K562 (cell line): ENCODE measurements at regions not wholly inside any gene's neighbourhood (a gene's known extent, or its start where the extent isn't known, plus 50 kb on each side); places are given as distances from the start of the nearest gene placed in this dataset.

Experiments
- ATAC-seq: fragments of 200-7000 bp; cut with Tn5 transposase; 3 replicates; pipeline ENCODE4 v1.9.1; 2020; ENCODE audit warnings: moderate library complexity
- BruUV-seq: library from RNA; stranded (reverse); fragments of 400-500 nt; replicated peaks from 2 replicates; lab custom pipeline; 2021; lab: Mats Ljungman, UMichigan
- CTCF ChIA-PET: fragments of 300-600 bp; formaldehyde crosslinking; extraction: SDS; loops from one replicate; lab custom pipeline; 2021; ENCODE audit warnings: low intra/inter-chr PET ratio; lab: Yijun Ruan, JAX
- POLR2A ChIA-PET: fragments of 300-600, 350-650 bp; sonication (Branson Sonifier 250); formaldehyde crosslinking; extraction: SDS; loops from one replicate; lab custom pipeline; 2021; ENCODE audit warnings: antibody characterized with exemption, inconsistent platforms; lab: Yijun Ruan, JAX
- DNase-seq, 4 experiments: peaks; one replicate each; pipeline versions ENCODE4 v3.0.0 to v3.0.0-alpha.2; 2011 to 2018; ENCODE audit warnings: low spot score in 3 of 4, mixed read lengths in 3 of 4; ENCODE audit errors: extremely low read depth in 1 of 4
- FAIRE-seq: peaks from 2 replicates; lab custom pipeline; 2011; peaks lifted over from hg19 to GRCh38; lab: Jason Lieb, UNC
- H2AFZ ChIP-seq: 2 replicates; pipeline ENCODE4 v1.6.0; 2011; ENCODE audit warnings: low read depth, low read length, control low read depth, inconsistent platforms
- H3K27ac ChIP-seq: fragments of 200-600 bp; 3 replicates; pipeline ENCODE4 v1.8.0; 2011; ENCODE audit warnings: low read depth, mild to moderate bottlenecking, control low read depth, inconsistent platforms, low read length, moderate library complexity, mixed read lengths; ENCODE audit errors: extremely low read depth
- H3K27me3 ChIP-seq, 2 experiments: fragments of 300-600 bp in 1 of 2; 2 replicates in 1 of 2; 3 replicates in 1 of 2; pipeline versions ENCODE4 v1.6.0 to v1.8.0; 2011; ENCODE audit warnings: inconsistent platforms in 2 of 2, low read length in 2 of 2, mild to moderate bottlenecking in 1 of 2, mixed read lengths in 1 of 2, moderate library complexity in 1 of 2; ENCODE audit not compliant: control insufficient read depth in 2 of 2, insufficient read depth in 2 of 2
- H3K36me3 ChIP-seq: fragments of 300-600 bp; 3 replicates; pipeline ENCODE4 v1.8.0; 2011; ENCODE audit warnings: mild to moderate bottlenecking, low read length, inconsistent platforms; ENCODE audit not compliant: control insufficient read depth, insufficient read depth
- H3K4me1 ChIP-seq, 2 experiments: fragments of 200-600 bp in 1 of 2; replicated peaks in 1 of 2; 2 replicates in 1 of 2; 3 replicates in 1 of 2; pipeline versions ENCODE4 v1.5.1 to v1.8.0; 2011; ENCODE audit warnings: inconsistent platforms in 2 of 2, low read length in 2 of 2, mild to moderate bottlenecking in 1 of 2, mixed read lengths in 1 of 2, moderate library complexity in 1 of 2; ENCODE audit not compliant: control insufficient read depth in 2 of 2, insufficient read depth in 2 of 2
- H3K4me2 ChIP-seq: 2 replicates; pipeline ENCODE4 v1.6.1; 2011; ENCODE audit warnings: low read length, control low read depth, inconsistent platforms, mixed read lengths; ENCODE audit not compliant: insufficient read depth
- H3K4me3 ChIP-seq: fragments of 200-600 bp; sonication (generic), shearing (Covaris generic); 2 replicates; pipeline ENCODE4 v1.5.1; 2016; ENCODE audit warnings: control low read depth, inconsistent platforms
- H3K79me2 ChIP-seq: fragments of 200-600 bp; 3 replicates; pipeline ENCODE4 v1.8.0; 2011; ENCODE audit warnings: low read length, inconsistent platforms; ENCODE audit not compliant: control insufficient read depth, insufficient read depth
- H3K9ac ChIP-seq, 2 experiments: 2 replicates each; pipeline versions ENCODE4 v1.6.0 to v1.6.1; 2011; ENCODE audit warnings: low read depth in 2 of 2, low read length in 2 of 2, control low read depth in 1 of 2, inconsistent platforms in 1 of 2, mild to moderate bottlenecking in 1 of 2, mixed read lengths in 1 of 2; ENCODE audit not compliant: insufficient read depth in 1 of 2
- H3K9me1 ChIP-seq: one replicate; pipeline ENCODE4 v1.6.0; 2011; ENCODE audit warnings: inconsistent platforms, mild to moderate bottlenecking, low read length, moderate library complexity; ENCODE audit not compliant: control insufficient read depth, insufficient read depth
- H3K9me3 ChIP-seq: replicated peaks from 2 replicates; pipeline ENCODE4 v1.5.1; 2011; ENCODE audit warnings: low read depth, low read length, inconsistent platforms; ENCODE audit not compliant: control insufficient read depth, insufficient read depth
- H4K20me1 ChIP-seq: replicated peaks from 2 replicates; pipeline ENCODE4 v1.6.1; 2011; ENCODE audit warnings: low read length, inconsistent platforms, mixed read lengths; ENCODE audit not compliant: control insufficient read depth, insufficient read depth
- CHD1 ChIP-seq: fragments of 200-600 bp; sonication (generic); IDR thresholded peaks from one replicate; pipeline ENCODE4 v1.6.1; 2012; ENCODE audit warnings: mild to moderate bottlenecking, moderate library complexity, low read length, inconsistent platforms
- HNRNPH1 ChIP-seq: fragments of 200-400 bp; formaldehyde crosslinking; optimal IDR thresholded peaks from 2 replicates; pipeline ENCODE3; 2017; ENCODE audit warnings: low read depth, mild to moderate bottlenecking, low read length, moderate library complexity
- JUND ChIP-seq, 2 experiments: IDR thresholded peaks; 2 replicates in 1 of 2; 3 replicates in 1 of 2; pipeline ENCODE4 v1.6.1; 2011; ENCODE audit warnings: borderline replicate concordance in 2 of 2, low read depth in 2 of 2, low read length in 2 of 2, improper control_type of control experiment in 1 of 2, missing biosample characterization in 1 of 2, missing genetic modification characterization in 1 of 2, missing genetic modification reagents in 1 of 2
- KAT8 ChIP-seq: fragments of 450-650 bp; IDR thresholded peaks from 2 replicates; pipeline ENCODE4 v1.6.1; 2016; ENCODE audit warnings: low read depth, mild to moderate bottlenecking
- NFE2L1 ChIP-seq: fragments of 450-650 bp; IDR thresholded peaks from 2 replicates; pipeline ENCODE4 v1.6.1; 2016; ENCODE audit warnings: missing genetic modification characterization, low read depth, mild to moderate bottlenecking, missing compliant biosample characterization, moderate library complexity, borderline replicate concordance
- NUFIP1 ChIP-seq: fragments of 450-650 bp; IDR thresholded peaks from 2 replicates; pipeline ENCODE4 v1.6.1; 2018; ENCODE audit not compliant: partially characterized antibody
- PHF20 ChIP-seq: fragments of 450-650 bp; IDR thresholded peaks from 2 replicates; pipeline ENCODE4 v1.6.1; 2018; ENCODE audit not compliant: partially characterized antibody
- PPARD ChIP-seq: fragments of 250-450 bp; sonication (Bioruptor Pico); IDR thresholded peaks from 2 replicates; pipeline ENCODE4 v1.8.0; 2022; ENCODE audit warnings: inconsistent platforms, mild to moderate bottlenecking, moderate library complexity
- PRMT5 ChIP-seq: sonication (generic); formaldehyde crosslinking; IDR thresholded peaks from 2 replicates; pipeline ENCODE4 v1.5.0; 2020; ENCODE audit warnings: missing genetic modification reagents
- RBM14 ChIP-seq: fragments of 200-400 bp; formaldehyde crosslinking; IDR thresholded peaks from 2 replicates; pipeline ENCODE4 v1.6.1; 2018; ENCODE audit warnings: low read depth, mild to moderate bottlenecking, low read length, moderate library complexity, borderline replicate concordance; ENCODE audit not compliant: insufficient read depth
- RCOR1 ChIP-seq, 2 experiments: IDR thresholded peaks; 2 replicates each; pipeline ENCODE4 v1.6.1; 2012; ENCODE audit warnings: low read depth in 2 of 2, low read length in 2 of 2, borderline replicate concordance in 1 of 2, improper control_type of control experiment in 1 of 2
- SRSF9 ChIP-seq: fragments of 200-400 bp; formaldehyde crosslinking; IDR thresholded peaks from 2 replicates; pipeline ENCODE4 v1.6.1; 2017; ENCODE audit warnings: low read depth, low read length, borderline replicate concordance
- ZBTB17 ChIP-seq: fragments of 450-650 bp; formaldehyde crosslinking; IDR thresholded peaks from 2 replicates; pipeline ENCODE4 v1.4.0; 2020; ENCODE audit warnings: mild to moderate bottlenecking
- ZNF224 ChIP-seq: sonication (generic); formaldehyde crosslinking; IDR thresholded peaks from 2 replicates; pipeline ENCODE4 v1.8.0; 2022; ENCODE audit warnings: mild to moderate bottlenecking, missing genetic modification reagents
- WGBS: fragments of 100-300 bp; shearing (Covaris generic); methylation state at CpG from one replicate; pipeline ENCODE4 v1.1.6; 2016; ENCODE audit warnings: low coverage, mixed read lengths; ENCODE audit not compliant: insufficient coverage; ENCODE audit errors: missing lambda C conversion rate; 5-methylcytosine and 5-hydroxymethylcytosine counted together
- in situ Hi-C: fragments of 300-500 bp; cut with MboI; formaldehyde crosslinking; loops from 4 replicates; pipeline ENCODE4 v1.15.0; 2018; ENCODE audit warnings: inconsistent platforms, mixed read lengths
- intact Hi-C: fragments of 100-400 bp; cut with micrococcal nuclease; formaldehyde crosslinking; loops from 2 replicates; pipeline ENCODE4 v1.14.2; 2022
- TF ChIP-seq, protein P1 (sequence below): fragments of 200-800 bp; sonication (Bioruptor generic); IDR thresholded peaks from 2 replicates; pipeline ENCODE4 v1.6.1; 2017; ENCODE audit warnings: missing genetic modification characterization, missing compliant biosample characterization
- TF ChIP-seq, protein P2 (sequence below): fragments of 250-450 bp; sonication (Bioruptor Pico); IDR thresholded peaks from 2 replicates; pipeline ENCODE4 v1.9.0; 2021; ENCODE audit warnings: mild to moderate bottlenecking
- TF ChIP-seq, protein P3 (sequence below): sonication (generic); formaldehyde crosslinking; IDR thresholded peaks from 2 replicates; pipeline ENCODE4 v1.8.0; 2023; ENCODE audit warnings: mild to moderate bottlenecking, missing genetic modification reagents
- TF ChIP-seq, protein P4 (sequence below), 2 experiments: IDR thresholded peaks; 2 replicates each; pipeline ENCODE4 v1.6.1; 2012; ENCODE audit warnings: improper control_type of control experiment in 2 of 2, low read depth in 2 of 2, low read length in 2 of 2, borderline replicate concordance in 1 of 2

DNA sequence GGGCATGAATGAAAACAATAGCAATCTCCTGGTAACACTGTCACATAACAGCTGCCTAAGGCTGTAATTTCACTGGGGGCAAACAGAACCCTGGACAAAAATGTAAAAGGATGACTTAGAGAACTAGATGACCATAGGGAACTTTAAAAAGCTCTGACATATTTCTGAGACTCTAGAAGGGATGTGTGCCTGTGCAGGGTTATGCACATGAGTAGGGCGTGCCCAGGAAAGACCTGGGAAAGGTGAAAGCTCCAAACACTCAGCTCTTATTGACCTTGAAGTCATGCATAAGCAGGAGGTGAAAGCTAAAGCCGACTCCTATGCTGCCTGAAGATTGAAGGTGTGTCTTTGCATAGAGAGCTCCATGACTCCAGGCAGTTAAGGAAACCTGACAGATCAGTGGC, 118.4 kb upstream of the BTBD3 start:
- no peak overlapping the region for H3K9ac ChIP-seq
- intact Hi-C loops (no loop called here), in situ Hi-C loops (no loop called here)
- 0% methylated on average over 2 of the region's 2 CpGs for WGBS
- POLR2A ChIA-PET = no interaction called here
- no peaks in the 10 kb centered on the region for H3K9me3 ChIP-seq
- ATAC-seq (no peak), DNase-seq (no peak), FAIRE-seq (no peak)
- no peak overlapping the region for H3K4me2 ChIP-seq
- H3K4me3 ChIP-seq = no peak overlapping the region
- no peaks in the 10 kb centered on the region for H4K20me1 ChIP-seq
- no peak overlapping the region for H2AFZ ChIP-seq
- no peaks in the 10 kb centered on the region for H3K9me1 ChIP-seq
- H3K36me3 ChIP-seq = no peaks in the 10 kb centered on the region
- H3K79me2 ChIP-seq = no peaks in the 10 kb centered on the region
- H3K27ac ChIP-seq = no peak overlapping the region
- CTCF ChIA-PET = no interaction called here
- H3K4me1 ChIP-seq = no peaks in the 10 kb centered on the region
- no peaks in the 10 kb centered on the region for H3K27me3 ChIP-seq
- BruUV-seq = no TSS peak
- TF ChIP-seq, protein P1, sequence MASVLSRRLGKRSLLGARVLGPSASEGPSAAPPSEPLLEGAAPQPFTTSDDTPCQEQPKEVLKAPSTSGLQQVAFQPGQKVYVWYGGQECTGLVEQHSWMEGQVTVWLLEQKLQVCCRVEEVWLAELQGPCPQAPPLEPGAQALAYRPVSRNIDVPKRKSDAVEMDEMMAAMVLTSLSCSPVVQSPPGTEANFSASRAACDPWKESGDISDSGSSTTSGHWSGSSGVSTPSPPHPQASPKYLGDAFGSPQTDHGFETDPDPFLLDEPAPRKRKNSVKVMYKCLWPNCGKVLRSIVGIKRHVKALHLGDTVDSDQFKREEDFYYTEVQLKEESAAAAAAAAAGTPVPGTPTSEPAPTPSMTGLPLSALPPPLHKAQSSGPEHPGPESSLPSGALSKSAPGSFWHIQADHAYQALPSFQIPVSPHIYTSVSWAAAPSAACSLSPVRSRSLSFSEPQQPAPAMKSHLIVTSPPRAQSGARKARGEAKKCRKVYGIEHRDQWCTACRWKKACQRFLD = no peak
- TF ChIP-seq RCOR1 (IDR thresholded peaks at IDR 0.05; ENCODE audit: borderline replicate concordance in 1 of 2, low read depth in 2 of 2, low read length in 2 of 2) = no peak
- no peak for TF ChIP-seq KAT8
- TF ChIP-seq, protein P2, sequence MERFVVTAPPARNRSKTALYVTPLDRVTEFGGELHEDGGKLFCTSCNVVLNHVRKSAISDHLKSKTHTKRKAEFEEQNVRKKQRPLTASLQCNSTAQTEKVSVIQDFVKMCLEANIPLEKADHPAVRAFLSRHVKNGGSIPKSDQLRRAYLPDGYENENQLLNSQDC (CRISPR knock-in tag) = no peak
- TF ChIP-seq RBM14 = no peak
- no peak for TF ChIP-seq PPARD (CRISPR knock-in tag)
- no peak for TF ChIP-seq PRMT5 (CRISPR knock-in tag)
- TF ChIP-seq ZNF224 = no peak
- TF ChIP-seq SRSF9 = no peak
- TF ChIP-seq, protein P3, sequence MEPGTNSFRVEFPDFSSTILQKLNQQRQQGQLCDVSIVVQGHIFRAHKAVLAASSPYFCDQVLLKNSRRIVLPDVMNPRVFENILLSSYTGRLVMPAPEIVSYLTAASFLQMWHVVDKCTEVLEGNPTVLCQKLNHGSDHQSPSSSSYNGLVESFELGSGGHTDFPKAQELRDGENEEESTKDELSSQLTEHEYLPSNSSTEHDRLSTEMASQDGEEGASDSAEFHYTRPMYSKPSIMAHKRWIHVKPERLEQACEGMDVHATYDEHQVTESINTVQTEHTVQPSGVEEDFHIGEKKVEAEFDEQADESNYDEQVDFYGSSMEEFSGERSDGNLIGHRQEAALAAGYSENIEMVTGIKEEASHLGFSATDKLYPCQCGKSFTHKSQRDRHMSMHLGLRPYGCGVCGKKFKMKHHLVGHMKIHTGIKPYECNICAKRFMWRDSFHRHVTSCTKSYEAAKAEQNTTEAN (CRISPR knock-in tag) = no peak
- TF ChIP-seq PHF20 = no peak
- no peak for TF ChIP-seq CHD1
- TF ChIP-seq NFE2L1 = no peak
- TF ChIP-seq JUND (IDR thresholded peaks at IDR 0.05; ENCODE audit: borderline replicate concordance, low read depth, low read length) = no peak
- TF ChIP-seq JUND (tag; IDR thresholded peaks at IDR 0.05; ENCODE audit: borderline replicate concordance, low read depth, low read length) = no peak
- TF ChIP-seq HNRNPH1 = no peak
- TF ChIP-seq ZBTB17 = no peak
- TF ChIP-seq NUFIP1 = no peak
- TF ChIP-seq, protein P4, sequence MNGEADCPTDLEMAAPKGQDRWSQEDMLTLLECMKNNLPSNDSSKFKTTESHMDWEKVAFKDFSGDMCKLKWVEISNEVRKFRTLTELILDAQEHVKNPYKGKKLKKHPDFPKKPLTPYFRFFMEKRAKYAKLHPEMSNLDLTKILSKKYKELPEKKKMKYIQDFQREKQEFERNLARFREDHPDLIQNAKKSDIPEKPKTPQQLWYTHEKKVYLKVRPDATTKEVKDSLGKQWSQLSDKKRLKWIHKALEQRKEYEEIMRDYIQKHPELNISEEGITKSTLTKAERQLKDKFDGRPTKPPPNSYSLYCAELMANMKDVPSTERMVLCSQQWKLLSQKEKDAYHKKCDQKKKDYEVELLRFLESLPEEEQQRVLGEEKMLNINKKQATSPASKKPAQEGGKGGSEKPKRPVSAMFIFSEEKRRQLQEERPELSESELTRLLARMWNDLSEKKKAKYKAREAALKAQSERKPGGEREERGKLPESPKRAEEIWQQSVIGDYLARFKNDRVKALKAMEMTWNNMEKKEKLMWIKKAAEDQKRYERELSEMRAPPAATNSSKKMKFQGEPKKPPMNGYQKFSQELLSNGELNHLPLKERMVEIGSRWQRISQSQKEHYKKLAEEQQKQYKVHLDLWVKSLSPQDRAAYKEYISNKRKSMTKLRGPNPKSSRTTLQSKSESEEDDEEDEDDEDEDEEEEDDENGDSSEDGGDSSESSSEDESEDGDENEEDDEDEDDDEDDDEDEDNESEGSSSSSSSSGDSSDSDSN (IDR thresholded peaks at IDR 0.05; ENCODE audit: borderline replicate concordance in 1 of 2, low read depth in 2 of 2, low read length in 2 of 2) = no peak
